IMR-90 (cell line): ENCODE measurements at regions not wholly inside any gene's neighbourhood (a gene's known extent, or its start where the extent isn't known, plus 50 kb on each side); places are given as distances from the start of the nearest gene placed in this dataset.

ENCODE experiments used
- ATAC-seq: fragments of 200-7000 bp; cut with Tn5 transposase; 2 replicates; pipeline ENCODE4 v1.9.1; 2020; ENCODE audit warnings: low read depth, mild to moderate bottlenecking, moderate library complexity
- BruUV-seq: library from RNA; stranded (reverse); fragments of 400-500 nt; replicated peaks from 2 replicates; lab custom pipeline; 2021; lab: Mats Ljungman, UMichigan
- CTCF ChIA-PET: fragments of 300-600 bp; formaldehyde crosslinking; extraction: SDS; loops from one replicate; lab custom pipeline; 2021; ENCODE audit warnings: antibody characterized with exemption; lab: Yijun Ruan, JAX
- POLR2A ChIA-PET: fragments of 300-600 bp; sonication (Branson Sonifier 250); formaldehyde crosslinking; loops from one replicate; lab custom pipeline; 2022; ENCODE audit warnings: antibody characterized with exemption; ENCODE audit not compliant: unreplicated experiment; lab: Charles Lee
- DNase-seq: peaks from one replicate; pipeline ENCODE4 v3.0.0; 2013
- H2AFZ ChIP-seq: replicated peaks from 2 replicates; pipeline ENCODE3; 2013; ENCODE audit warnings: low read length, mild to moderate bottlenecking; ENCODE audit not compliant: poor library complexity
- H2AK5ac ChIP-seq: 2 replicates; pipeline ENCODE4 v1.6.1; 2013; ENCODE audit warnings: low read depth, low read length, inconsistent platforms
- H2AK9ac ChIP-seq: replicated peaks from 2 replicates; pipeline ENCODE3; 2013; ENCODE audit warnings: mild to moderate bottlenecking, low read depth, low read length, moderate library complexity; ENCODE audit not compliant: poor library complexity
- H2BK120ac ChIP-seq: 2 replicates; pipeline ENCODE4 v1.6.1; 2013; ENCODE audit warnings: low read depth, low read length, inconsistent platforms
- H2BK15ac ChIP-seq: 3 replicates; pipeline ENCODE4 v1.6.1; 2013; ENCODE audit warnings: low read depth, low read length, inconsistent platforms
- H2BK20ac ChIP-seq: 2 replicates; pipeline ENCODE4 v1.6.1; 2013; ENCODE audit warnings: low read depth, mild to moderate bottlenecking, inconsistent platforms, low read length, moderate library complexity
- H2BK5ac ChIP-seq: 2 replicates; pipeline ENCODE4 v1.6.1; 2013; ENCODE audit warnings: mild to moderate bottlenecking, low read depth, low read length, inconsistent platforms; ENCODE audit not compliant: poor library complexity, severe bottlenecking
- H3K14ac ChIP-seq: replicated peaks from 2 replicates; pipeline ENCODE4 v1.6.1; 2013; ENCODE audit warnings: low read depth, low read length, inconsistent platforms
- H3K18ac ChIP-seq: 2 replicates; pipeline ENCODE4 v1.6.1; 2013; ENCODE audit warnings: low read depth, low read length, control low read depth
- H3K23ac ChIP-seq: 2 replicates; pipeline ENCODE4 v1.6.1; 2013; ENCODE audit warnings: low read depth, low read length, inconsistent platforms
- H3K27ac ChIP-seq: 2 replicates; pipeline ENCODE4 v1.5.1; 2013; ENCODE audit warnings: mild to moderate bottlenecking, control low read depth, low read length; ENCODE audit not compliant: insufficient read depth
- H3K27me3 ChIP-seq: 2 replicates; pipeline ENCODE4 v1.6.1; 2013; ENCODE audit warnings: low read length; ENCODE audit not compliant: control insufficient read depth, insufficient read depth
- H3K36me3 ChIP-seq: 2 replicates; pipeline ENCODE4 v1.6.1; 2013; ENCODE audit warnings: low read length, mixed read lengths; ENCODE audit not compliant: control insufficient read depth, insufficient read depth
- H3K4ac ChIP-seq: 2 replicates; pipeline ENCODE4 v1.6.1; 2013; ENCODE audit warnings: low read depth, low read length, inconsistent platforms
- H3K4me1 ChIP-seq: 2 replicates; pipeline ENCODE4 v1.6.1; 2013; ENCODE audit warnings: low read length, mixed read lengths; ENCODE audit not compliant: control insufficient read depth, insufficient read depth
- H3K4me2 ChIP-seq: 2 replicates; pipeline ENCODE4 v1.6.1; 2013; ENCODE audit warnings: low read depth, mild to moderate bottlenecking, control low read depth, low read length, moderate library complexity
- H3K4me3 ChIP-seq: 2 replicates; pipeline ENCODE4 v1.5.1; 2013; ENCODE audit warnings: low read depth, mild to moderate bottlenecking, control low read depth, low read length, moderate library complexity; ENCODE audit not compliant: insufficient read depth
- H3K56ac ChIP-seq: 2 replicates; pipeline ENCODE4 v1.6.1; 2013; ENCODE audit warnings: low read length, inconsistent platforms; ENCODE audit not compliant: insufficient read depth; ENCODE audit errors: extremely low read depth
- H3K79me1 ChIP-seq, 2 experiments: 2 replicates each; pipeline ENCODE4 v1.6.1; 2013; ENCODE audit warnings: low read length in 2 of 2, inconsistent platforms in 1 of 2, low read depth in 1 of 2
- H3K9ac ChIP-seq: 2 replicates; pipeline ENCODE4 v1.6.1; 2013; ENCODE audit warnings: low read depth, low read length, control low read depth
- H3K9me1 ChIP-seq: 2 replicates; pipeline ENCODE4 v1.6.1; 2013; ENCODE audit warnings: low read length, inconsistent platforms; ENCODE audit not compliant: insufficient read depth
- H3K9me3 ChIP-seq: 2 replicates; pipeline ENCODE4 v1.6.1; 2013; ENCODE audit warnings: low read length; ENCODE audit not compliant: control insufficient read depth, insufficient read depth
- H4K20me1 ChIP-seq: 2 replicates; pipeline ENCODE4 v1.6.1; 2013; ENCODE audit warnings: low read length, inconsistent platforms; ENCODE audit not compliant: insufficient read depth
- H4K5ac ChIP-seq: 2 replicates; pipeline ENCODE4 v1.6.1; 2013; ENCODE audit warnings: mild to moderate bottlenecking, low read depth, low read length, control low read depth
- H4K8ac ChIP-seq, 2 experiments: 2 replicates each; pipeline ENCODE4 v1.6.1; 2013; ENCODE audit warnings: low read depth in 2 of 2, low read length in 2 of 2, control low read depth in 1 of 2, inconsistent platforms in 1 of 2
- H4K91ac ChIP-seq: 2 replicates; pipeline ENCODE4 v1.6.1; 2013; ENCODE audit warnings: low read depth, low read length, inconsistent platforms; ENCODE audit not compliant: insufficient read depth
- MAFK ChIP-seq: IDR thresholded peaks from 2 replicates; pipeline ENCODE4 v1.6.1; 2012; ENCODE audit warnings: low read depth, low read length, improper control_type of control experiment
- POLR2A ChIP-seq: IDR thresholded peaks from 2 replicates; pipeline ENCODE4 v1.6.1; 2012; ENCODE audit warnings: mild to moderate bottlenecking, low read depth, low read length
- RAD21 ChIP-seq: IDR thresholded peaks from 2 replicates; pipeline ENCODE4 v1.6.1; 2012; ENCODE audit warnings: low read length, improper control_type of control experiment
- USF2 ChIP-seq: fragments of 150-350 bp; IDR thresholded peaks from 2 replicates; pipeline ENCODE4 v1.6.1; 2017; ENCODE audit warnings: mild to moderate bottlenecking, antibody characterized with exemption, low read length, low read depth
- WGBS, 2 experiments: methylation state at CpG; one replicate each; pipeline versions ENCODE4 v1.1.5 to v1.1.7; 2013; ENCODE audit warnings: missing lambda C conversion rate in 2 of 2; ENCODE audit not compliant: insufficient read length in 1 of 2; ENCODE audit errors: extremely low coverage in 2 of 2; 5-methylcytosine and 5-hydroxymethylcytosine counted together
- dilution Hi-C: fragments of 300-500 bp; cut with HindIII; formaldehyde crosslinking; loops from one replicate; pipeline ENCODE4 v1.14.3; 2018; ENCODE audit warnings: low sequenced_read_pairs; ENCODE audit not compliant: unreplicated experiment
- in situ Hi-C: fragments of 300-500 bp; cut with MboI; formaldehyde crosslinking; loops from 3 replicates; pipeline ENCODE4 v1.14.3; 2019; ENCODE audit warnings: low sequenced_read_pairs, inconsistent platforms, mixed read lengths
- intact Hi-C: fragments of 100-400 bp; cut with micrococcal nuclease; formaldehyde crosslinking; loops from 2 replicates; pipeline ENCODE4 v1.10.0; 2022
- TF ChIP-seq, protein P1 (sequence below): fragments of 150-350 bp; IDR thresholded peaks from 2 replicates; pipeline ENCODE4 v1.6.1; 2016; ENCODE audit warnings: low read depth, mild to moderate bottlenecking, low read length, moderate library complexity, borderline replicate concordance

GRCh38 chr2:41504532-41504931 is 543.3 kb upstream of the PKDCC start:
- Histone ChIP-seq H2AK9ac (no peak overlapping the region), H2BK5ac (no peak overlapping the region), H3K18ac (no peak overlapping the region), H3K14ac (no peak overlapping the region), H4K8ac (no peak overlapping the region), H2AFZ (no peak overlapping the region), H3K9me1 (no peaks in the 10 kb centered on the region), H2BK120ac (no peak overlapping the region), H3K4ac (no peak overlapping the region), H4K91ac (no peak overlapping the region), H3K23ac (no peak overlapping the region), H3K79me1 (no peaks in the 10 kb centered on the region), H3K4me1 (no peaks in the 10 kb centered on the region), H3K27ac (no peak overlapping the region), H3K9ac (no peak overlapping the region), H3K56ac (no peak overlapping the region), H2BK20ac (no peak overlapping the region), H4K20me1 (no peaks in the 10 kb centered on the region), H3K36me3 (no peaks in the 10 kb centered on the region), H2AK5ac (no peak overlapping the region), H3K9me3 (0 out of 2 replicates have a peak, but pooled peaks cover 1% of the 10 kb centered on the region), H3K4me3 (no peak overlapping the region), H2BK15ac (no peak overlapping the region), H3K27me3 (no peaks in the 10 kb centered on the region), H4K5ac (no peak overlapping the region), H3K4me2 (no peak overlapping the region)
- in situ Hi-C loops = no loop called here
- no peak for ATAC-seq
- BruUV-seq = no TSS peak
- no CpG with 5 or more reads among the region's 2 CpGs for WGBS, 2 experiments
- no peak for DNase-seq
- dilution Hi-C loops = no loop called here
- CTCF ChIA-PET = interaction anchor here (0.6 kb wide), 1 partner anchor 164 kb away, joined by 4 read pairs; no protein-coding TSS in a partner anchor
- intact Hi-C loops = no loop called here
- TF ChIP-seq, protein P1, sequence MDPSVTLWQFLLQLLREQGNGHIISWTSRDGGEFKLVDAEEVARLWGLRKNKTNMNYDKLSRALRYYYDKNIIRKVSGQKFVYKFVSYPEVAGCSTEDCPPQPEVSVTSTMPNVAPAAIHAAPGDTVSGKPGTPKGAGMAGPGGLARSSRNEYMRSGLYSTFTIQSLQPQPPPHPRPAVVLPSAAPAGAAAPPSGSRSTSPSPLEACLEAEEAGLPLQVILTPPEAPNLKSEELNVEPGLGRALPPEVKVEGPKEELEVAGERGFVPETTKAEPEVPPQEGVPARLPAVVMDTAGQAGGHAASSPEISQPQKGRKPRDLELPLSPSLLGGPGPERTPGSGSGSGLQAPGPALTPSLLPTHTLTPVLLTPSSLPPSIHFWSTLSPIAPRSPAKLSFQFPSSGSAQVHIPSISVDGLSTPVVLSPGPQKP = no peak
- TF ChIP-seq USF2 (no peak), RAD21 (no peak), POLR2A (no peak), MAFK (peak; percentile 85)
- POLR2A ChIA-PET = no interaction called here
